H1 (cell line): ENCODE measurements at regions not wholly inside any gene's neighbourhood (a gene's known extent, or its start where the extent isn't known, plus 50 kb on each side); places are given as distances from the start of the nearest gene placed in this dataset.

Experiments used
- CTCF ChIA-PET: fragments of 300-600 bp; sonication (Branson Sonifier 250); formaldehyde crosslinking; loops from one replicate; lab custom pipeline; 2021; ENCODE audit not compliant: partially characterized antibody; lab: Charles Lee
- POLR2A ChIA-PET: fragments of 300-600 bp; sonication (Branson Sonifier 250); formaldehyde crosslinking; loops from one replicate; lab custom pipeline; 2021; ENCODE audit warnings: inconsistent platforms; ENCODE audit not compliant: partially characterized antibody; lab: Charles Lee
- DNase-seq, 2 experiments: peaks; one replicate each; pipeline versions ENCODE4 v3.0.0 to v3.0.0-alpha.2; 2010 to 2022; ENCODE audit warnings: low spot score in 2 of 2, low read depth in 1 of 2, mixed read lengths in 1 of 2
- FAIRE-seq: peaks from 2 replicates; lab custom pipeline; 2011; peaks lifted over from hg19 to GRCh38; lab: Jason Lieb, UNC
- H2AFZ ChIP-seq: 2 replicates; pipeline ENCODE4 v1.8.1; 2012; ENCODE audit warnings: low read length, inconsistent platforms
- H2AK5ac ChIP-seq: 2 replicates; pipeline ENCODE4 v1.6.1; 2013; ENCODE audit warnings: low read depth, low read length
- H2BK120ac ChIP-seq: replicated peaks from 2 replicates; pipeline ENCODE3; 2013; ENCODE audit warnings: low read depth, low read length, inconsistent platforms
- H2BK12ac ChIP-seq: 2 replicates; pipeline ENCODE4 v1.6.1; 2013; ENCODE audit warnings: low read depth, low read length
- H2BK15ac ChIP-seq: 2 replicates; pipeline ENCODE4 v1.6.1; 2013; ENCODE audit warnings: low read length
- H2BK20ac ChIP-seq: 2 replicates; pipeline ENCODE4 v1.6.1; 2013; ENCODE audit warnings: low read length
- H2BK5ac ChIP-seq: 2 replicates; pipeline ENCODE4 v1.6.1; 2013; ENCODE audit warnings: low read depth, low read length
- H3K14ac ChIP-seq: 2 replicates; pipeline ENCODE4 v1.6.1; 2013; ENCODE audit warnings: inconsistent platforms; ENCODE audit not compliant: insufficient read length
- H3K18ac ChIP-seq: 2 replicates; pipeline ENCODE4 v1.6.1; 2013; ENCODE audit warnings: low read length; ENCODE audit errors: extremely low read depth
- H3K23ac ChIP-seq: 2 replicates; pipeline ENCODE4 v1.6.1; 2013; ENCODE audit warnings: inconsistent platforms; ENCODE audit not compliant: insufficient read length
- H3K23me2 ChIP-seq: 2 replicates; pipeline ENCODE4 v1.6.1; 2013; ENCODE audit warnings: low read depth, low read length
- H3K27ac ChIP-seq: 2 replicates; pipeline ENCODE4 v1.6.1; 2011; ENCODE audit warnings: low read depth, low read length, inconsistent platforms
- H3K27me3 ChIP-seq, 4 experiments: replicated peaks in 1 of 4; 1 replicate in 1 of 4; 2 replicates in 3 of 4; pipeline versions ENCODE4 v1.6.1 to v1.8.1; 2011 to 2013; ENCODE audit warnings: low read length in 3 of 4, mild to moderate bottlenecking in 3 of 4, inconsistent platforms in 2 of 4, mixed read lengths in 2 of 4, moderate library complexity in 1 of 4; ENCODE audit not compliant: control insufficient read depth in 3 of 4, insufficient read depth in 3 of 4; ENCODE audit errors: extremely low read depth in 1 of 4
- H3K36me3 ChIP-seq, 4 experiments: 2 replicates each; pipeline versions ENCODE4 v1.6.1 to v1.8.1; 2011 to 2013; ENCODE audit warnings: mild to moderate bottlenecking in 4 of 4, low read length in 3 of 4, moderate library complexity in 2 of 4, control low read depth in 1 of 4, inconsistent platforms in 1 of 4; ENCODE audit not compliant: insufficient read depth in 4 of 4, control insufficient read depth in 2 of 4
- H3K4ac ChIP-seq: replicated peaks from 2 replicates; pipeline ENCODE3; 2013; ENCODE audit warnings: low read length, low read depth, mixed read lengths, inconsistent platforms; ENCODE audit not compliant: insufficient read length
- H3K4me1 ChIP-seq, 4 experiments: replicated peaks in 1 of 4; 1 replicate in 1 of 4; 2 replicates in 3 of 4; pipeline versions ENCODE4 v1.6.1 to v1.8.1; 2011 to 2013; ENCODE audit warnings: low read length in 3 of 4, inconsistent platforms in 2 of 4, mixed read lengths in 1 of 4; ENCODE audit not compliant: insufficient read depth in 4 of 4, control insufficient read depth in 3 of 4
- H3K4me2 ChIP-seq, 2 experiments: 2 replicates each; pipeline versions ENCODE4 v1.6.1 to v1.8.1; 2011 to 2013; ENCODE audit warnings: low read depth in 2 of 2, low read length in 2 of 2, control low read depth in 1 of 2, inconsistent platforms in 1 of 2, mild to moderate bottlenecking in 1 of 2; ENCODE audit not compliant: insufficient read depth in 1 of 2
- H3K4me3 ChIP-seq, 4 experiments: fragments of 200-600, 300-600 bp in 1 of 4; sonication (generic), shearing (Covaris generic), sonication (Bioruptor Twin) in 1 of 4; 2 replicates each; pipeline versions ENCODE4 v1.5.1 to v1.8.1; 2011 to 2016; ENCODE audit warnings: low read length in 4 of 4, low read depth in 3 of 4, control low read depth in 2 of 4, inconsistent platforms in 2 of 4, mild to moderate bottlenecking in 2 of 4, mixed read lengths in 1 of 4, moderate library complexity in 1 of 4; ENCODE audit not compliant: insufficient read depth in 2 of 4; ENCODE audit errors: extremely low read depth in 1 of 4
- H3K56ac ChIP-seq: replicated peaks from 2 replicates; pipeline ENCODE3; 2013; ENCODE audit warnings: low read depth, mild to moderate bottlenecking, mixed read lengths, low read length, inconsistent platforms; ENCODE audit not compliant: insufficient read length
- H3K79me1 ChIP-seq: 2 replicates; pipeline ENCODE4 v1.6.1; 2013; ENCODE audit warnings: low read depth, low read length, control low read depth
- H3K79me2 ChIP-seq, 2 experiments: 2 replicates each; pipeline versions ENCODE4 v1.6.1 to v1.8.1; 2012 to 2013; ENCODE audit warnings: low read length in 2 of 2, mild to moderate bottlenecking in 2 of 2, inconsistent platforms in 1 of 2; ENCODE audit not compliant: insufficient read depth in 2 of 2, control insufficient read depth in 1 of 2
- H3K9ac ChIP-seq, 4 experiments: replicated peaks in 1 of 4; 1 replicate in 1 of 4; 2 replicates in 3 of 4; pipeline versions ENCODE4 v1.6.1 to v1.8.1; 2011 to 2013; ENCODE audit warnings: low read depth in 3 of 4, low read length in 3 of 4, control low read depth in 2 of 4, mild to moderate bottlenecking in 2 of 4, moderate library complexity in 2 of 4, inconsistent platforms in 1 of 4; ENCODE audit errors: extremely low read depth in 1 of 4
- H3K9me3 ChIP-seq, 2 experiments: 2 replicates each; pipeline versions ENCODE4 v1.6.1 to v1.8.1; 2012 to 2013; ENCODE audit warnings: mild to moderate bottlenecking in 2 of 2, moderate library complexity in 2 of 2, control low read depth in 1 of 2, inconsistent platforms in 1 of 2, low read depth in 1 of 2, low read length in 1 of 2, mixed read lengths in 1 of 2; ENCODE audit not compliant: insufficient read depth in 2 of 2
- H4K20me1 ChIP-seq, 2 experiments: replicated peaks in 1 of 2; 2 replicates each; pipeline versions ENCODE3 to v1.8.1; 2011 to 2013; ENCODE audit warnings: inconsistent platforms in 2 of 2, low read length in 2 of 2, mild to moderate bottlenecking in 1 of 2; ENCODE audit not compliant: insufficient read depth in 2 of 2, control insufficient read depth in 1 of 2
- H4K5ac ChIP-seq: 2 replicates; pipeline ENCODE4 v1.6.1; 2013; ENCODE audit warnings: low read length, low read depth, mixed read lengths, inconsistent platforms; ENCODE audit not compliant: insufficient read length
- H4K8ac ChIP-seq: 2 replicates; pipeline ENCODE4 v1.8.0; 2013; ENCODE audit warnings: mild to moderate bottlenecking, moderate library complexity, low read length, inconsistent platforms; ENCODE audit not compliant: insufficient read depth; ENCODE audit errors: extremely low read depth
- H4K91ac ChIP-seq: replicated peaks from 2 replicates; pipeline ENCODE3; 2013; ENCODE audit warnings: low read length, mixed read lengths, inconsistent platforms; ENCODE audit not compliant: insufficient read length
- JUND ChIP-seq: IDR thresholded peaks from 2 replicates; pipeline ENCODE4 v1.6.1; 2011; ENCODE audit warnings: mild to moderate bottlenecking, improper control_type of control experiment, low read length
- PHF8 ChIP-seq: fragments of 200-600 bp; sonication (generic); conservative IDR thresholded peaks from 2 replicates; pipeline ENCODE4 v1.7.1; 2012; ENCODE audit warnings: low read depth, mild to moderate bottlenecking, inconsistent platforms, low read length, moderate library complexity
- SIN3A ChIP-seq, 2 experiments: IDR thresholded peaks in 1 of 2; conservative IDR thresholded peaks in 1 of 2; 2 replicates each; pipeline ENCODE4 v1.6.1; 2011 to 2012; ENCODE audit warnings: low read length in 2 of 2, improper control_type of control experiment in 1 of 2, low read depth in 1 of 2, mild to moderate bottlenecking in 1 of 2
- SIRT6 ChIP-seq: IDR thresholded peaks from one replicate; pipeline ENCODE4 v1.7.1; 2012; ENCODE audit warnings: low read length, inconsistent platforms
- SP1 ChIP-seq: IDR thresholded peaks from 2 replicates; pipeline ENCODE4 v1.6.1; 2011; ENCODE audit warnings: low read depth, low read length
- TAF1 ChIP-seq: IDR thresholded peaks from 2 replicates; pipeline ENCODE4 v1.6.1; 2011; ENCODE audit warnings: mild to moderate bottlenecking, low read depth, low read length
- WGBS, 2 experiments: shearing (Covaris generic) in 1 of 2; methylation state at CpG; one replicate each; pipeline versions ENCODE4 v1.1.6 to v1.1.7; 2013 to 2015; ENCODE audit warnings: low lambda C conversion rate in 2 of 2, mixed read lengths in 2 of 2, inconsistent platforms in 1 of 2, low coverage in 1 of 2, missing lambda C conversion rate in 1 of 2; ENCODE audit not compliant: insufficient replicate concordance in 2 of 2, insufficient coverage in 1 of 2, insufficient read length in 1 of 2; ENCODE audit errors: extremely low coverage in 1 of 2, missing lambda C conversion rate in 1 of 2; 5-methylcytosine and 5-hydroxymethylcytosine counted together
- TF ChIP-seq, protein P1 (sequence below), 3 experiments: IDR thresholded peaks; 1 replicate in 2 of 3; 2 replicates in 1 of 3; pipeline versions ENCODE4 v1.5.1 to v1.6.1; 2011; ENCODE audit warnings: low read length in 3 of 3, mild to moderate bottlenecking in 3 of 3, inconsistent platforms in 2 of 3, low read depth in 1 of 3, moderate library complexity in 1 of 3; ENCODE audit not compliant: insufficient read depth in 1 of 3; ENCODE audit errors: control extremely low read depth in 1 of 3
- TF ChIP-seq, protein P2 (sequence below): IDR thresholded peaks from 2 replicates; pipeline ENCODE4 v1.6.1; 2012; ENCODE audit warnings: low read length, inconsistent platforms

DNA sequence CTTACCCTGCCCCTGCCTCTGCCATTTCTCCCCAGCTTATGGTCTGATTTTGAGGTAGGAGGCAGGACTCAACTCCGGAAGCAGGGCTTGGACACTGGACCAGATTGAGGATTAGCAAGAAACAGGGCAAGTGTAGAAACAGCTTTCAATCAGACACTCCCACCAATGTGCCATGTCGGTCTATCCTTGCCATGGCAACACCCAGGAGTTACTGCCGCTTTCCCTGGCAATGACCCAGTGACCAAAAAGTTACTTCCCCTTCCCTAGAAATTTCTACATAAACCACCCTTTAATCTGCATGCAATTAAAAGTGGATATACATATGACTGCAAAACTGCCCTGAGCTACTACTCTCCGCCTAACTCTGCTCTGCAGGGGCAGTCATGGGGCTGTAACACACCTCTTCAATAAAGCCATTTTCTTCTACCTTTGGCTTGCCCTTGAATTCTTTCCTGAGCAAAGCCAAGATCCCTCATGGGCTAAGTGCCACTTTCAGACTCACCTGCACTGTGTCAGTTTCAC, 156.7 kb downstream of the LPIN1 start:
- H2AFZ ChIP-seq = no peak overlapping the region
- H4K20me1 ChIP-seq = no peaks in the 10 kb centered on the region
- H2BK120ac ChIP-seq = no peak overlapping the region
- H2BK15ac ChIP-seq = no peak overlapping the region
- no peak for DNase-seq
- H3K4me2 ChIP-seq = no peak overlapping the region
- no peak for TF ChIP-seq SP1
- no peak for TF ChIP-seq SIN3A (conservative IDR thresholded peaks at IDR 0.05 in 1 of 2, IDR thresholded peaks at IDR 0.05 in 1 of 2; ENCODE audit: low read depth in 1 of 2, low read length in 2 of 2)
- TF ChIP-seq, protein P1, sequence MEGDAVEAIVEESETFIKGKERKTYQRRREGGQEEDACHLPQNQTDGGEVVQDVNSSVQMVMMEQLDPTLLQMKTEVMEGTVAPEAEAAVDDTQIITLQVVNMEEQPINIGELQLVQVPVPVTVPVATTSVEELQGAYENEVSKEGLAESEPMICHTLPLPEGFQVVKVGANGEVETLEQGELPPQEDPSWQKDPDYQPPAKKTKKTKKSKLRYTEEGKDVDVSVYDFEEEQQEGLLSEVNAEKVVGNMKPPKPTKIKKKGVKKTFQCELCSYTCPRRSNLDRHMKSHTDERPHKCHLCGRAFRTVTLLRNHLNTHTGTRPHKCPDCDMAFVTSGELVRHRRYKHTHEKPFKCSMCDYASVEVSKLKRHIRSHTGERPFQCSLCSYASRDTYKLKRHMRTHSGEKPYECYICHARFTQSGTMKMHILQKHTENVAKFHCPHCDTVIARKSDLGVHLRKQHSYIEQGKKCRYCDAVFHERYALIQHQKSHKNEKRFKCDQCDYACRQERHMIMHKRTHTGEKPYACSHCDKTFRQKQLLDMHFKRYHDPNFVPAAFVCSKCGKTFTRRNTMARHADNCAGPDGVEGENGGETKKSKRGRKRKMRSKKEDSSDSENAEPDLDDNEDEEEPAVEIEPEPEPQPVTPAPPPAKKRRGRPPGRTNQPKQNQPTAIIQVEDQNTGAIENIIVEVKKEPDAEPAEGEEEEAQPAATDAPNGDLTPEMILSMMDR (IDR thresholded peaks at IDR 0.05; ENCODE audit: control extremely low read depth in 1 of 3, insufficient read depth in 1 of 3, low read depth in 1 of 3, low read length in 3 of 3) = no peak
- TF ChIP-seq, protein P2, sequence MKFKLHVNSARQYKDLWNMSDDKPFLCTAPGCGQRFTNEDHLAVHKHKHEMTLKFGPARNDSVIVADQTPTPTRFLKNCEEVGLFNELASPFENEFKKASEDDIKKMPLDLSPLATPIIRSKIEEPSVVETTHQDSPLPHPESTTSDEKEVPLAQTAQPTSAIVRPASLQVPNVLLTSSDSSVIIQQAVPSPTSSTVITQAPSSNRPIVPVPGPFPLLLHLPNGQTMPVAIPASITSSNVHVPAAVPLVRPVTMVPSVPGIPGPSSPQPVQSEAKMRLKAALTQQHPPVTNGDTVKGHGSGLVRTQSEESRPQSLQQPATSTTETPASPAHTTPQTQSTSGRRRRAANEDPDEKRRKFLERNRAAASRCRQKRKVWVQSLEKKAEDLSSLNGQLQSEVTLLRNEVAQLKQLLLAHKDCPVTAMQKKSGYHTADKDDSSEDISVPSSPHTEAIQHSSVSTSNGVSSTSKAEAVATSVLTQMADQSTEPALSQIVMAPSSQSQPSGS = no peak
- TF ChIP-seq SIRT6 = no peak
- TF ChIP-seq JUND = no peak
- TF ChIP-seq TAF1 = no peak
- TF ChIP-seq PHF8 = no peak
- H3K23ac ChIP-seq = no peak overlapping the region
- H3K79me1 ChIP-seq = no peaks in the 10 kb centered on the region
- no peak overlapping the region for H3K4ac ChIP-seq
- no peak for FAIRE-seq
- WGBS, 2 experiments = 96% methylated on average over 4 of the region's 4 CpGs; no CpG with 5 or more reads in 1 of the 2 experiments
- H4K8ac ChIP-seq = no peak overlapping the region
- H3K27ac ChIP-seq = no peak overlapping the region
- H3K23me2 ChIP-seq = no peaks in the 10 kb centered on the region; the same call in 1 of the 2 replicates
- no peaks in the 10 kb centered on the region for H3K79me2 ChIP-seq
- no peaks in the 10 kb centered on the region for H3K4me1 ChIP-seq
- no peaks in the 10 kb centered on the region for H3K9me3 ChIP-seq
- H3K14ac ChIP-seq = no peak overlapping the region
- no peak overlapping the region for H2BK20ac ChIP-seq
- H3K56ac ChIP-seq = no peak overlapping the region
- H3K27me3 ChIP-seq = no peaks in the 10 kb centered on the region
- ChIA-PET POLR2A (no interaction called here), CTCF (no interaction called here)
- H4K5ac ChIP-seq = no peak overlapping the region
- H3K9ac ChIP-seq = no peak overlapping the region
- H3K18ac ChIP-seq = no peak overlapping the region
- no peak overlapping the region for H4K91ac ChIP-seq
- H2AK5ac ChIP-seq = no peak overlapping the region
- H3K36me3 ChIP-seq = no peaks in the 10 kb centered on the region
- no peak overlapping the region for H2BK12ac ChIP-seq
- no peak overlapping the region for H3K4me3 ChIP-seq
- H2BK5ac ChIP-seq = no peak overlapping the region
